ENCODE measurements at regions not wholly inside any gene's neighbourhood (a gene's known extent, or its start where the extent isn't known, plus 50 kb on each side); places are given as distances from the start of the nearest gene placed in this dataset.

- Histone ChIP-seq H3K4me2 (ENCODE audit: low read length) (no peak overlapping the region), H4K20me1 (ENCODE audit: control insufficient read depth, insufficient read depth, low read depth, low read length) (no peaks in the 10 kb centered on the region), H3K79me2 (ENCODE audit: control insufficient read depth, low read length) (no peaks in the 10 kb centered on the region), H3K4me1 (ENCODE audit: control insufficient read depth, low read length) (no peaks in the 10 kb centered on the region), H3K9me3 (ENCODE audit: control insufficient read depth, insufficient read depth, low read length) (no peaks in the 10 kb centered on the region), H3K4me3 (ENCODE audit: low read length) (no peak overlapping the region), H3F3A (ENCODE audit: control insufficient read depth, insufficient read depth) (no peaks in the 10 kb centered on the region), H3K27me3 (ENCODE audit: control insufficient read depth, low read length) (no peaks in the 10 kb centered on the region), H3K36me3 (ENCODE audit: control insufficient read depth, low read length) (no peaks in the 10 kb centered on the region), H3K9me2 (replicated peaks; ENCODE audit: control insufficient read depth, low read length) (no peaks in the 10 kb centered on the region), H3K27ac (ENCODE audit: low read depth, low read length) (no peak overlapping the region)
- TF ChIP-seq CTCF (IDR thresholded peaks at IDR 0.05; ENCODE audit: low read depth, low read length, poor library complexity, severe bottlenecking) (no peak), EZH2phosphoT487 (IDR thresholded peaks at IDR 0.05; ENCODE audit: borderline replicate concordance, low read length) (no peak)
Measured at GRCh38 chr10:4450981-4451908, 374.8 kb upstream of the AKR1E2 start.

GRCh38 chr10:4450169-4450568 is 375.8 kb upstream of the AKR1E2 start:
- Histone ChIP-seq H3K4me1 (ENCODE audit: control insufficient read depth, low read length) (no peaks in the 10 kb centered on the region), H3K9me3 (ENCODE audit: control insufficient read depth, insufficient read depth, low read length) (no peaks in the 10 kb centered on the region), H3K27me3 (ENCODE audit: control insufficient read depth, low read length) (no peaks in the 10 kb centered on the region), H3K79me2 (ENCODE audit: control insufficient read depth, low read length) (no peaks in the 10 kb centered on the region), H3K36me3 (ENCODE audit: control insufficient read depth, low read length) (no peaks in the 10 kb centered on the region), H3K4me2 (ENCODE audit: low read length) (no peak overlapping the region), H3F3A (ENCODE audit: control insufficient read depth, insufficient read depth) (no peaks in the 10 kb centered on the region), H4K20me1 (ENCODE audit: control insufficient read depth, insufficient read depth, low read depth, low read length) (no peaks in the 10 kb centered on the region), H3K27ac (ENCODE audit: low read depth, low read length) (no peak overlapping the region), H3K9me2 (replicated peaks; ENCODE audit: control insufficient read depth, low read length) (no peaks in the 10 kb centered on the region), H3K4me3 (ENCODE audit: low read length) (no peak overlapping the region)
- TF ChIP-seq CTCF (IDR thresholded peaks at IDR 0.05; ENCODE audit: low read depth, low read length, poor library complexity, severe bottlenecking) (no peak), EZH2phosphoT487 (IDR thresholded peaks at IDR 0.05; ENCODE audit: borderline replicate concordance, low read length) (no peak)

GRCh38 chr10:4448030-4448429 is 378.0 kb upstream of the AKR1E2 start:
- no peaks in the 10 kb centered on the region for H3K4me1 ChIP-seq (ENCODE audit: control insufficient read depth, low read length)
- no peak overlapping the region for H3K4me2 ChIP-seq (ENCODE audit: low read length)
- TF ChIP-seq CTCF (IDR thresholded peaks at IDR 0.05; ENCODE audit: low read depth, low read length, poor library complexity, severe bottlenecking) (no peak), EZH2phosphoT487 (IDR thresholded peaks at IDR 0.05; ENCODE audit: borderline replicate concordance, low read length) (no peak)
- no peaks in the 10 kb centered on the region for H3K9me2 ChIP-seq (replicated peaks; ENCODE audit: control insufficient read depth, low read length)
- no peaks in the 10 kb centered on the region for H4K20me1 ChIP-seq (ENCODE audit: control insufficient read depth, insufficient read depth, low read depth, low read length)
- H3K79me2 ChIP-seq (ENCODE audit: control insufficient read depth, low read length) = no peaks in the 10 kb centered on the region
- no peaks in the 10 kb centered on the region for H3F3A ChIP-seq (ENCODE audit: control insufficient read depth, insufficient read depth)
- H3K27ac ChIP-seq (ENCODE audit: low read depth, low read length) = no peak overlapping the region
- no peaks in the 10 kb centered on the region for H3K27me3 ChIP-seq (ENCODE audit: control insufficient read depth, low read length)
- no peaks in the 10 kb centered on the region for H3K36me3 ChIP-seq (ENCODE audit: control insufficient read depth, low read length)
- no peak overlapping the region for H3K4me3 ChIP-seq (ENCODE audit: low read length)
- no peaks in the 10 kb centered on the region for H3K9me3 ChIP-seq (ENCODE audit: control insufficient read depth, insufficient read depth, low read length)
